OCI-LY1 (cell line): ENCODE measurements at regions not wholly inside any gene's neighbourhood (a gene's known extent, or its start where the extent isn't known, plus 50 kb on each side); places are given as distances from the start of the nearest gene placed in this dataset.

Source experiments
- H2AFZ ChIP-seq: fragments of 200-600 bp; sonication (generic), shearing (Covaris generic); 2 replicates; pipeline ENCODE4 v1.6.0; 2014; ENCODE audit warnings: antibody characterized with exemption, mild to moderate bottlenecking, low read length
- H3F3A ChIP-seq: fragments of 200-600 bp; sonication (generic), shearing (Covaris generic); 2 replicates; pipeline ENCODE4 v1.6.0; 2014; ENCODE audit warnings: mild to moderate bottlenecking, antibody characterized with exemption, low read length, moderate library complexity; ENCODE audit not compliant: insufficient read depth
- H3K27ac ChIP-seq: fragments of 200-600 bp; sonication (generic); 2 replicates; pipeline ENCODE4 v1.5.1; 2014; ENCODE audit warnings: low read length, mixed run types, mild to moderate bottlenecking, low read depth; ENCODE audit not compliant: poor library complexity, severe bottlenecking
- H3K27me3 ChIP-seq: fragments of 200-600 bp; sonication (generic); 2 replicates; pipeline ENCODE4 v1.6.0; 2014; ENCODE audit warnings: antibody characterized with exemption, mild to moderate bottlenecking, low read length, moderate library complexity; ENCODE audit not compliant: insufficient read depth
- H3K36me3 ChIP-seq: fragments of 200-600 bp; sonication (generic); 2 replicates; pipeline ENCODE4 v1.6.1; 2014; ENCODE audit warnings: mild to moderate bottlenecking, antibody characterized with exemption, low read length, moderate library complexity, mixed read lengths; ENCODE audit not compliant: insufficient read depth
- H3K4me1 ChIP-seq: fragments of 200-600 bp; sonication (generic); 2 replicates; pipeline ENCODE4 v1.5.1; 2014; ENCODE audit warnings: mild to moderate bottlenecking, low read length, moderate library complexity; ENCODE audit not compliant: insufficient read depth, severe bottlenecking
- H3K4me2 ChIP-seq: fragments of 200-600 bp; sonication (generic), shearing (Covaris generic); 2 replicates; pipeline ENCODE4 v1.6.1; 2014; ENCODE audit warnings: low read length
- H3K4me3 ChIP-seq: fragments of 200-600 bp; sonication (generic); 2 replicates; pipeline ENCODE4 v1.5.1; 2014; ENCODE audit warnings: low read length, low read depth, mild to moderate bottlenecking, mixed read lengths; ENCODE audit not compliant: poor library complexity, severe bottlenecking
- H3K79me2 ChIP-seq: fragments of 200-600 bp; shearing (Covaris generic); 2 replicates; pipeline ENCODE4 v1.6.1; 2016; ENCODE audit warnings: mixed run types, low read length, mixed read lengths; ENCODE audit not compliant: insufficient read depth
- H3K9ac ChIP-seq: fragments of 200-600 bp; sonication (generic), shearing (Covaris generic); 2 replicates; pipeline ENCODE4 v1.6.1; 2014; ENCODE audit warnings: mild to moderate bottlenecking, low read length, mixed read lengths
- H3K9me2 ChIP-seq: fragments of 200-600 bp; sonication (generic), shearing (Covaris generic); 2 replicates; pipeline ENCODE4 v1.6.1; 2014; ENCODE audit warnings: low read depth, mild to moderate bottlenecking, low read length, mixed read lengths
- H3K9me3 ChIP-seq: fragments of 200-600 bp; shearing (Covaris generic); 2 replicates; pipeline ENCODE4 v1.6.1; 2014; ENCODE audit warnings: low read length, mixed read lengths
- H4K20me1 ChIP-seq: fragments of 200-600 bp; sonication (generic), shearing (Covaris generic); 2 replicates; pipeline ENCODE4 v1.6.0; 2016; ENCODE audit warnings: mild to moderate bottlenecking, low read length; ENCODE audit not compliant: insufficient read depth
- CTCF ChIP-seq: fragments of 200-600 bp; sonication (generic), shearing (Covaris generic); IDR thresholded peaks from 2 replicates; pipeline ENCODE4 v1.5.1; 2017; ENCODE audit warnings: mild to moderate bottlenecking, antibody characterized with exemption, low read length, moderate library complexity, mixed read lengths
- EZH2 ChIP-seq: fragments of 200-600 bp; sonication (generic), shearing (Covaris generic); IDR thresholded peaks from 2 replicates; pipeline ENCODE4 v1.8.0; 2017; ENCODE audit warnings: borderline replicate concordance, mixed run types, mild to moderate bottlenecking, antibody characterized with exemption, low read length, moderate library complexity, mixed read lengths

- Histone ChIP-seq H3K36me3 (no peaks in the 10 kb centered on the region), H3K9me3 (no peaks in the 10 kb centered on the region), H3K4me1 (no peaks in the 10 kb centered on the region), H3K79me2 (no peaks in the 10 kb centered on the region), H4K20me1 (no peaks in the 10 kb centered on the region), H2AFZ (no peak overlapping the region), H3K27ac (no peak overlapping the region), H3K4me2 (no peak overlapping the region), H3F3A (no peaks in the 10 kb centered on the region), H3K4me3 (no peak overlapping the region), H3K9me2 (no peaks in the 10 kb centered on the region), H3K9ac (no peak overlapping the region), H3K27me3 (no peaks in the 10 kb centered on the region)
- TF ChIP-seq EZH2 (no peak), CTCF (no peak)
Measured at GRCh38 chr1:166378805-166379204, 212.0 kb upstream of the FAM78B start.

DNA sequence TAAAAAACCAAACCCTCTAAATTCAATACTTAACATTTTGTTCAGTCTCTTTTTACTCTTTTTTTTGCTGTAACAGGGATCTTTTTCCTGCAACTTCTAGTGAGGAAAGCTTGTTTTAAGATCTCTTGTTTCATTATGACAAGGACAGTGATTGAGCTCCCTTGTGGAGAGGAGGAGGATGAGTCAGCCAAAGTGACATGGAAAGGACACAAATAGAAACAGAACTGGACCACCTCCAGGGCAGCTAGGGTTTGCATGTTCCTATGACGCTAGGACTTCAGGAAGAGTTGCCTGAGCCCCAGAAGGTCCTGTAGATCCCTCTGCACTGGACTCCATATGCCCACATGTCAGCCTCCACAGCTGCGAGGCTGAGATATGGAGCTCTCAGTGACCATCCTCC lies 212.6 kb upstream of the FAM78B start:
- TF ChIP-seq EZH2: no peak
- TF ChIP-seq CTCF: no peak
- H3K27me3 ChIP-seq: no peaks in the 10 kb centered on the region
- no peaks in the 10 kb centered on the region for H3K9me3 ChIP-seq
- no peaks in the 10 kb centered on the region for H4K20me1 ChIP-seq
- H3K79me2 ChIP-seq: no peaks in the 10 kb centered on the region
- no peaks in the 10 kb centered on the region for H3K9me2 ChIP-seq
- H3F3A ChIP-seq: no peaks in the 10 kb centered on the region
- no peak overlapping the region for H3K4me2 ChIP-seq
- no peak overlapping the region for H3K27ac ChIP-seq
- no peak overlapping the region for H3K9ac ChIP-seq
- H3K4me3 ChIP-seq: no peak overlapping the region
- no peaks in the 10 kb centered on the region for H3K4me1 ChIP-seq
- H2AFZ ChIP-seq: no peak overlapping the region
- H3K36me3 ChIP-seq: no peaks in the 10 kb centered on the region

- Histone ChIP-seq H3K36me3 (no peaks in the 10 kb centered on the region), H4K20me1 (no peaks in the 10 kb centered on the region), H3K27ac (no peak overlapping the region), H2AFZ (no peak overlapping the region), H3K9me3 (no peaks in the 10 kb centered on the region), H3K4me3 (no peak overlapping the region), H3K9ac (no peak overlapping the region), H3F3A (no peaks in the 10 kb centered on the region), H3K79me2 (no peaks in the 10 kb centered on the region), H3K27me3 (no peaks in the 10 kb centered on the region), H3K9me2 (no peaks in the 10 kb centered on the region), H3K4me2 (no peak overlapping the region), H3K4me1 (no peaks in the 10 kb centered on the region)
- TF ChIP-seq EZH2 (no peak), CTCF (no peak)
Measured at GRCh38 chr1:166383137-166383536, 216.3 kb upstream of the FAM78B start.
